Epidermal melanocyte (primary cell): ENCODE measurements at regions not wholly inside any gene's neighbourhood (a gene's known extent, or its start where the extent isn't known, plus 50 kb on each side); places are given as distances from the start of the nearest gene placed in this dataset.
"Not testable (repeated sequence)": the region's sequence is repeated elsewhere in the genome, so short reads cannot be mapped to it uniquely, and the experiment has no call there.

Source experiments
- DNase-seq: peaks from one replicate; pipeline ENCODE4 v3.0.0; 2011; ENCODE audit warnings: low spot score; ENCODE audit not compliant: insufficient read length

DNA sequence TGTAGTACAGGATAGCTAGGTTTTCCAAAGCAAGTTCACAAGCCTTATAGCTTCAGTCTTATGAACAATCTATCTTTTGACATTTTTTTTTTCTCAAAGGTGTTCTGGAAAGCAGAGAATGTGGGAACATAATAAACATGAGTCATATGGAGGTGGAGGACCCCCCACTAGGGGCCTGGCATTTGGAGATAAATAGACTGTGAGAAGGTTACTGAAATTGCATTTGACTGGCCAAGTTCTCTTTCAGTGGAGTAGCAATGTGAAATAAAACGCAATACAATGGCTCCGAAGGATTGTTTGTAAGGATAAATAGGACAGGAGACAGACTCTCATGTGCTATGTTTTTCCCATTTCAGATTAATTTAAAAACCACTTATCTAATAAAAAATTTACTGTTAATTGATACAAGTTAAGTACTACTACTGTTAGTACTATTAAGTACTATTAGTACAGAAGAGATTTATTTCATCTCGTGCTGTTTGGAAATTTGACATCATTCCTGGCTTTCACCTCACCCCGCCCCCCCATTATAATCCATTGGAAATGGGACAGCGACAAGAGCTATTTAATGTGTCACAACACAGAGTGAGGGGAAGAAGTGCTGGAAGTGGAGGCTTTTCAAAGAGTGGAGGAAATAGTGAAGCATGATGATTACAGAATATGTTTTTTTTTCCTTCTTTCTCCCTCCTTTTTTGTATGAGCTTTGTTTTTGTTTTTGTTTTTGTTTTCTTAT, 122.6 kb upstream of the ID4 start:
- no peak for DNase-seq

- DNase-seq, result no peak
These were observed 122.0 kb upstream of the ID4 start for GRCh38 chr6:19715167-19715551.

- no peak for DNase-seq
These were observed 117.5 kb upstream of the ID4 start for GRCh38 chr6:19719691-19720128.

- no peak for DNase-seq
These were observed 115.3 kb upstream of the ID4 start for GRCh38 chr6:19721766-19722377.

- no peak for DNase-seq
These were observed 114.2 kb upstream of the ID4 start for GRCh38 chr6:19722999-19723398.

DNA sequence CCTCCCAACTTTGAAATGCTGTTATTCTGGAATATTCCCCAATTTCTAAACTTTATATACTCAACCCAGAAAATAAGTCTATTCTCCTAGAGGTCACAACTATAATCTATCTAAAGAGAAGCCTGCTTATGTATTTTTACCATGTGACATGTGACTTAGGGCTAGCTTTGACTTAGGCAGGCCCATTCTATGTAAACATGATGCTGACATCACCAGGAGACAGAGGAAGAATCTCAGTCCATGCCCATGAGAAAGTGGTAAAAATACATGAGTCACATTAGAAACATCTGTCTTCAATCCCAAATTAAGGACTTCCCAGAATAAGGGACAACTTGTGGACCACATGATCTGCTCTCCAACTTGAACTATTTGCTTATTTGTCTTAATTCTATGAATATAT, 113.6 kb upstream of the ID4 start:
- DNase-seq, result no peak

DNA sequence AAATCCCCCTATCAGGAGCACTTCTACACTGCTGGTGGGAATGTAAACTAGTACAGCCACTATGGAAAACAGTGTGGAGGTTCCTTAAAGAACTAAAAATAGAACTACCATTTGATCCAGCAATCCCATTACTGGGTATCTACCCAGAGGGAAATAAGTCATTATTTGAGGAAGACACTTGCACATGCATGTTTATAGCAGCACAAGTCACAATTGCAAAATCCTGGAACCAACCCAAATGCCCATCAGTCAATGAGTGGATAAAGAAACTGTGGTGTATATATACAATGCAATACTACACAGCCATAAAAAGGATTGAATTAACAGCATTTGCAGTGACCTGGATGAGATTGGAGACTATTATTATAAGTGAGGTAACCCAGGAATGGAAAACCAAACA, 111.7 kb upstream of the ID4 start:
- not testable (repeated sequence) for DNase-seq

DNA sequence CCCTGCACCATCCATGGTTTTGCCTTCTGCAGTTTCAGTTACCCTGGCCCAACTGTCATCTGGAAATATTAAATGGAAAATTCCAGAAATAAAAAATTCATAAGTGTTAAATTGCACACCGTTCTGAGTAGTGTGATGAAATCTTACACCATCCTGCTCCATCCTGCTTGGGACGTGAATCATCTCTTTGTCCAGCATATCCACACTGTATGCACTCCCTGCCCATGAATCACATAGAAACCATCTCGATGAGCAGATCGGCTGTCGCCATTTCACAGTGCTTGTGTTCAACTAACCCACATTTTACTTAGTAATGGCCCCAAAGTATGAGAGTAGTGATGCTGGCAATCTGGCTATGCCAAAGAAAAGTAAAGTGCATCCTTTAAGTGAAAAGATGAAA, 105.9 kb upstream of the ID4 start:
- no peak for DNase-seq

DNA sequence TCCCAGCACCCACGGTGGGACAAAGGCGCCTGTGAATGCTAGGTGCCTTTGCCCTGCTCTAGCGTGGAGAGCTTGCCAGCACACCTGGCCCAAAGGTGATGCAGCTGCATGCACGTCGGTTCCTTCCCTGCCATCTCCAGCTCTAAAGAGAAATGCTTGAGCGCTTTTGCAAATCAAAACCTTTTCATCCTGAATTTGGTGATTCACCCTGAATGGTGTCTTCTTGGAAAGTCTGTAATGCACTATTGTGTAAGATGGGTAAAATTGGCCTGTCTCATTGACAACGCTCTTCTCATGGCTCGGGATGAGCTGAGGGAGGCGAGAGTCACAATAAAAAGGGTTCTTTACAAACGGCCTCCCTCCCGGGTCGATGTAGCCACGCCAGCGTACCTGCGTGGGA, 103.1 kb upstream of the ID4 start:
- DNase-seq, result no peak

GRCh38 chr6:19734519-19734918, 102.7 kb upstream of the ID4 start:
- no peak for DNase-seq

GRCh38 chr6:19736066-19736465, 101.1 kb upstream of the ID4 start:
- no peak for DNase-seq

DNA sequence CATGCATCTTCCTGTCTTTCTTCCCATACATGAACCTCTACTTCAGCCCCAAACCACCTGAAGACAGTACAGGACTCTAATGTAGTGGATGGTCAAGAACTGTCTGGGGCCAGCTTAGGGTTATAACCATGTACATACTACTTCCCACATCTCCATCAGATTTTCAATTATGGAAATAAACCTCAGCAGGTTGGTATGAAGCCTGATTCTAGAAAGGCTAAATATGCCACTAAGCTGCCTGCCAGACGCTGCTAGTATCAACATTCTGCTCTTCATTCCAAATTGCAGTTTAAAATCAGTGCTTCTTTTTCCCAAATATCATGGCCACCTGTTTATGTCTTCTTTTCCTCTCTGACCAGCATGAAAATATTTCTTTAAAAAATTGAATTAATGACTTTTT, 99.2 kb upstream of the ID4 start:
- DNase-seq, result no peak

DNA sequence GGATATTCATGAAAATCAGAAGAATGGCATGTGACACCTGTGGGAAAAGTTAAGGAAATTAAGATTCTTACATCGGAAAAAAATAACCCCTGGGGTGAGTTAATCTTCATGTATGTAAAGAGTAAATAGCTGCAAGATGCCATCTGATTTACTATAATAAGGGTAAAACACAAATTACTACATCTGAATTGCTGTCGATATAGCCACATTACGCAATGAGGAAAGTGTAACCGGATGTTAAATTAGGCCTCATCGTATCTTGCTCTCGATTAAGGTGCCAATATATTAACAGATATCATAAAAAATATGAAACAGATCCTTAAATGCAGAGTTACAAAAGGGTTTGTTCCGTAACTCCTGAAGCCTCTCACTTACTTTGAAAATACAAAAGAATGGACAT, 87.4 kb upstream of the ID4 start:
- no peak for DNase-seq

DNA sequence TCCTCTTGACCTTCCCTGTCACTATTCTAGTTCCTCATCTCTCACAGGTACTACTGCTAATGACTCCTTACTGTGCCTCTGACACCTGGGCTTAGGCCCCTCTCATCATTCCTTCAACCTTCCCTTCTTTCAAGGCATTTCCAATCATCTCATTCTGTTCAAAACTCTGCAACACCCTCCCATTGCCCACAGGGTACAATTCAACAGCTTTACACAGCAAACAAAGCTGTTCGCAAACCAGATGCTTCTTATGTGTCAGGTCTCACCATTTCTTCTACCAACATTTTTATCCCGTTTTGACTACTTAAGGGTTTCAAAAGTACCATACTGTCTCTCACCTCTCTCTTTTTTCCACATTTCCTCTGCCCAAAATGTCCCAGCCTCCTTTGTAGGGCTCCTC, 84.4 kb upstream of the ID4 start:
- DNase-seq, result no peak

DNA sequence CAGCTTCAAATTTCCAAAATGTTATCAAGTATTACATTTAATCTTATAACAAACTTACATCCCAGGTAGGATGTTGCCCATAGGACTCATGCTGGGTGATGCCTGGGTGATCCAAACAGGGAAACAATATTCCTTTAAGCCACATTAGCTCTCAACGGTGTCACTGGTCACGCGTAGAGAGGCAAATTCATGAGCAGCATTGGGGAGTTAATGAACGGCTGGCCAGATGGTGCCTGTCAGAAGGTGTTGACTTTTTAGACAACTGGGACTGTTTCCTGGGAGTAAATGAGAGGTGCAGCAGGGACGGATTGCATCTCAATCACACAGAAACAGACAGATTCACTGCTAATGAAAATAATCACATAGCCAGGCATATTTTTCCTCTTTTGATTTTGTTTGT, 83.3 kb upstream of the ID4 start:
- DNase-seq, result no peak

DNA sequence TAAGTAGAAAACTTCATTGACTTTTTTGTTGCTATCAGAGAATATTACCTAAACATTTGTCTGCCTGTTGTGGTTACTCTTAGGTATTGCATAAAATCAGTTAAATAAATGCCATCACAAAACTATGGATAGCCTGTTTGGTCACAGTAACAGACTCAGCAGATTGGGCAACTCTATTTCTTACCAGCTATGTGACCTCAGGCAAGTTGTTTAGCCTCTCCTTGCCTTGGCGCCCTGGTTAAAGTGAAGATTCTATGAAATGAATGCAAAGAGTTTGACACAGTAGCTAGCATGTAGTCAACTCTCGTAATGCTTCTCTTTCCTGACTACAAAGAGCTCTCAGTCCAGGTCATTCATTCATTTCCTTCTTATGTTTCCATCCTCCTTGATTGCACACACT, 82.5 kb upstream of the ID4 start:
- DNase-seq, result no peak

GRCh38 chr6:19755181-19755580, 82.0 kb upstream of the ID4 start:
- no peak for DNase-seq

GRCh38 chr6:19757036-19757435, 80.1 kb upstream of the ID4 start:
- no peak for DNase-seq

DNA sequence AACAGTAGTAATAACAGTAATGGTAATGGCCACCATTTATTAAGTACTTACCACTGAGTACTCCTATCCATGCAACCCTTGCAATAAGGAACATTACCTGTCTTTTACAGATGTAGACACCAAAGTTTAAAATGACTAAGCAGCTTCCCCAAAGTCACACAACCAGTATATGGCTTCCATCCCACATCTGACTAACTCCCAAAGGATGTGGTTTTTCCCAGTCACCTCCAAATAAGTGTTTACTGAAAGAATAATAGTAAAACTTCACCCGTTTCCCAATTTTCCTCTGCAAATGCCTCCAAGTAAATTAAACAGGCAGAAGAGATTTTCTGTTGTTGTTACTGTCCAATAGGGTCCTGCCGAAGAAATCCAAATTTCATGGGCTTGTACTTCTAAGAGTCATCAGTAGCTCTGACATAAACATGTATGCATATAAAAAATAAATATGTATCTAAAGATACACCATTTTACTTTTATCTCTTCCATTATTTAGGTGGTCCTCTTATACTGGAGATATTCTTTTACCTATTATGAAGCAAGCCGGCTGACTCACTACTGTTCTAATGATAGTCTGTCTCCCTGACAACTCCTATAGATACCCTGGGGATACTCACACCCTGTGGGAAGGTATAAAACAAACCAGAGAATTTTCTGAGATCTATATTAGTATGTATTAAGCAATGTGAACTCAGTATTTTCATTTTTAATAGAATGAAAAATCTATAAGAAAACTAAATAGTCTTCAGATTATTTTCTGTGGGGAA, 77.9 kb upstream of the ID4 start:
- DNase-seq, result no peak

- no peak for DNase-seq
These were observed 76.0 kb upstream of the ID4 start for GRCh38 chr6:19761121-19761520.

- no peak for DNase-seq
These were observed 65.3 kb upstream of the ID4 start for GRCh38 chr6:19771753-19772336.

DNA sequence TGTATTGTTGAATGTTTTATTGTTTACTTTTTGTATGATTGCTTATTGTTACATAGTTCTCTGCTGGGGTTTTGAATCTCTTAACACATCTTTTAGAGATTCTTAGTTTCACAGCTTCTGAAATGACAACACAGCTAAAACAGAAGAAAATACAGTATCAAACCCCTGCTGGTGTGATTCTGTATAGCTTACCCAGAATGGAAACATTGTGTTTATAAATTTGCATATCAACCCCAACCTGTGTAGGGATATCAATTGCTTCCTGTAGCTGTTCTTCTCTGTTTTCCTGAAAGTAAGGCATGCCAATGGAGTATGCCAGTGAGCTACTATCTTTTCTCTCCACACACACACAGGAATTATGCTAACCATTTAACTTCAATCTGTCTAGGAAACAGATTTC, 64.3 kb upstream of the ID4 start:
- DNase-seq, result no peak
